Keratinocyte (primary cell): ENCODE measurements at regions not wholly inside any gene's neighbourhood (a gene's known extent, or its start where the extent isn't known, plus 50 kb on each side); places are given as distances from the start of the nearest gene placed in this dataset.

Source experiments
- CTCF ChIP-seq, 3 experiments: IDR thresholded peaks in 1 of 3; conservative IDR thresholded peaks in 1 of 3; optimal IDR thresholded peaks in 1 of 3; 2 replicates in 2 of 3; 3 replicates in 1 of 3; pipeline versions ENCODE3 to v1.5.1; 2011; ENCODE audit warnings: low read length in 3 of 3, mild to moderate bottlenecking in 3 of 3, moderate library complexity in 2 of 3, control low read depth in 1 of 3, inconsistent platforms in 1 of 3; ENCODE audit not compliant: insufficient read depth in 2 of 3; ENCODE audit errors: extremely low read depth in 1 of 3
- EZH2 ChIP-seq: IDR thresholded peaks from one replicate; pipeline ENCODE4 v1.6.1; 2012; ENCODE audit warnings: inconsistent platforms, mild to moderate bottlenecking, low read length, moderate library complexity

GRCh38 chr6:112557435-112557834 is 210.3 kb downstream of the RFPL4B start:
- no peak for TF ChIP-seq CTCF (optimal IDR thresholded peaks at IDR 0.05 in 1 of 3, IDR thresholded peaks at IDR 0.05 in 1 of 3, conservative IDR thresholded peaks at IDR 0.05 in 1 of 3; ENCODE audit: extremely low read depth in 1 of 3, insufficient read depth in 2 of 3, low read length in 3 of 3)
- no peak for TF ChIP-seq EZH2
